Renal pelvis (tissue), 1 donor: ENCODE measurements at regions not wholly inside any gene's neighbourhood (a gene's known extent, or its start where the extent isn't known, plus 50 kb on each side); places are given as distances from the start of the nearest gene placed in this dataset.

Source experiments
- DNase-seq: peaks from one replicate; pipeline ENCODE4 v3.0.0-alpha.2; 2013

DNA sequence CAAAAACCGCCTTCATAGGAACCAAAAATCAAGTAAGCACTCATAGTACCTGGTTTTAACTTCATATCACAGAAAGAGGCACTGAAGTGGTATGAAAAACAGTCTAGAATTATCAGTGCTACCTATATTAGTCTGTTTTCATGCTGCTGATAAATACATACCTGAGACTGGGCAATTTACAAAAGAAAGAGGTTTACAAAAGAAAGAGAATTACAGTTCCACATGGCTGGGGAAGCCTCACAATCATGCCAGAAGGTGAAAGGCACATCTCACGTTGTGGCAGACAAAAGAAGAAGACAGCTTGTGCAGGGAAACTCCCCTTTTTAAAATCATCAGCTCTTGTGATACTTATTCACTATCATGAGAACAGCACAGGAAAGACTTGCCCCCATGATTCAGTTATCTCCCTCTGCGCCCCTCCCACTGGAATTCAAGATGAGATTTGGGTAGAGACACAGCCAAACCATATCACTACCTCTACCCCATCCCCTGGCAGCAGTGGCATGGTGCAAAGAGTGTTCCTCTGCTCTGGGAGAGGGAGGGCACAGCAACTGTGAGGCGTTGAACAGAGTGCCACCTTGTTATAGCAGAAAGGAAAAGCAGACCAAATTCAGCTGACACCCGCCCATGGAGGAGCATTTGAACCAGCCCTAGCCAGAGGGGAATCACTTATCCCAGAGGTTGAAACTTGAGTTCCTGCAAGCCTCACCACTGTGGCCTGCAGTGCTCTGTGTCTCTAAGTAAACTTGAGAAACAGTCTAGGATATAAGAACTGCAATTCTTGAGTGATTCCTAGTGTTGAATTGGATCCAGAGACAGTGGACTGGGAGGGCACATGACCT lies 61.9 kb upstream of the PTPRZ1 start:
- DNase-seq: no peak

DNA sequence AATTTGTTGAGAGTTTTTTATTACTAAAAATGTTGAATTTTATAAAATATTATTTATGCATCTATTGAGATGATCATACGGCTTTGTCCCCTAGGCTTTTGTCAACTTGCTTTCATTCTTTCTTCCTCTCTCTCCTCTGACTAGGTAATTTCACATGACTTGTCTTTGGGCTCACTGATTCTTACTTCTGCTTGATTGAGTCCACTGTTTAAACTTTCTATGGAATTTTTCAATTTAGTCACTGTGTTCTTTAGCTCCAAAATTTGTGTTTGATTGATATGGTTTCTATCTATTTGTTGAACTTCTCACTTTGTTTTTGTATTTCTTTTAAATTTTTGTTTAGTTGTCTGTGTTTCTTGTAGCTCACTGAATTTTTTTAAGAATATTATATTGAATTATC lies 65.9 kb upstream of the PTPRZ1 start:
- no peak for DNase-seq

DNA sequence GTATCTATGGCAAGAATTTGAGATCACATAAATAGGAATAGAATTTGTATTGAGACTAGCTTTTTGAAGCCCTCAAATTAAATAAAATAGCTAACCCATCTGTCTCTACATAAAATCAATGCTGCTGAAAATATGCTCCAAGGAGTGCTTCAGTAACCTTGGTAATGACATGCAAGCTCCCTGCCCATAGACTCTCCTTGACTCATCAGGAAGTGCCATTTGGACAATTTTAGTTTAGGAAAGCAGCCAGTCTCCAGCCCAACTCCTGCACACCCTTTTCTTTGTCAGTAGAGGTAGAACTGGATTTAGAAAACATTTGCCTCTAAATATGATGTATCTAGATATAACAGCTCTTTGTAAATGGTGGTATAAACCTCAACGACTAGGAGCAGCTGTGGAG lies 69.9 kb upstream of the PTPRZ1 start:
- no peak for DNase-seq

DNA sequence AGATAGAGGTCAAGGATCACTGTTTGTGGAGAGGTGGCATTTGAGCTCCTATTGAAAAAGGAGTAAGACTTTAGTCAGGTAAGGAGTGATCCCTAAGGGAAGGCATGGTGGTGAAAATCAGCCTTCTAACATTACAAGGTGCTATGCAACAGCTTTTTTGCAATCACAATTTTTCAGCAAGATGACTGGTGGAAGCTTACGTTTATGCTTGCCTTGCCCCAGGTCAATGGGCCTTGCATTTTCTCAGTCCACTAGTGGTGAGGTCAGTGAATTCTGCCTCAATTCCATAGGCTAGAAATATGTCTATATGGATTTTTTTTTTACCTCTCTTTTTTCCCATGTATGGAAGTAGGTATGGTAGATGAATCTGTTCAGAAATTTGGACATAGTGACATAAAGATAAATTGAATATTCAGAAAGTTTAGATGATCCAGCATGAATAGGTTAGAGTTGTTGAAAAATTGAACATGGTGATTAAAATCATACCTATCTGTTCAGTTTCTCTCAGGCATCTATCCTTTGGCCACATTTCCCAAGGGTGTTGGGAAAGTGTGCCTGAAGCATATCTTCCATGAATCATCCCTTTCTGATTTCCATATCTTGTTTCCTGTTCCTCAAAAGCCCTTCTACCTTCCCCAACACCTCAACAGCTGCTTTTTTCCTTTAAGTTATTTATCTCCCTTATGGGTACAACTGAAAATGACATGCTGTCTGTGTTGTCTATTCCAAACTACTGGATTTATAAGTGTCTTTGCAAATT lies 71.9 kb upstream of the PTPRZ1 start:
- no peak for DNase-seq

DNA sequence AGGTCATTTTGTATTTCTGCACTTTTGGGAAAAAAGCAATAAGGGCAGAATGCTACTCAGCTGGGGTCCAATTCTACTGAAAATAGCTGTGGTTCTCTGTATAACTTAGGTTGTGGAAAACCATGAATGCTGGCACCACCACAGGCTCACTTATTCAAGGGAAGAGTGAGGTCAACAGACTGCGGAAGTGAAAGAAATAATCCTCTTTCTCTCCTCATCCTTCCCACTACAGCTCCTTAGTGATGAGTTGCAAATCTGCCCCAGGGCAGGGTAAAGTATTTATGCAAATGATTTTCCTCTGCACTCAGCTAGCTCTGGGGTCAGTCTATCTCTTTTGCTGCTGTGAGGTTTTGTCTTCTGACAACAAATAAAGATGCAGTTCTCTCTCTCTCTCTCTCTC lies 74.1 kb upstream of the PTPRZ1 start:
- no peak for DNase-seq

DNA sequence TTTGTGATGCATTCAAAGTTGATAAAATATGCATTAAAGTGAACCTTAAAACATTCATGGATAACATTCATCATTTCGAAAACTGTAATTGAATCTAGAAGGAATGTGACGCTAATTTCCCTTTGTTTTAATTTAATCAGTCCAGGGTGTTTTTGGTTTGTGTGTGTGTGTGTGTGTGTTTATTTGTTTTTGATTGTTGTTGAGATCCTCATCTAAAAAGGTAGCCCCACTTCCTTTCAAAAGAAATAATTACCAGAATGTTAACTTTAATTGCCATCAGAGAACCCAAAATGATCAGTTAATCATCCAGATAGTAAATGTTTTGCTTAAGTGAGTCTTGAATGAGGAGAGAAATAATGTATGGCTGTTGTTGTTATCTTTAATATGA lies 74.5 kb upstream of the PTPRZ1 start:
- no peak for DNase-seq

DNA sequence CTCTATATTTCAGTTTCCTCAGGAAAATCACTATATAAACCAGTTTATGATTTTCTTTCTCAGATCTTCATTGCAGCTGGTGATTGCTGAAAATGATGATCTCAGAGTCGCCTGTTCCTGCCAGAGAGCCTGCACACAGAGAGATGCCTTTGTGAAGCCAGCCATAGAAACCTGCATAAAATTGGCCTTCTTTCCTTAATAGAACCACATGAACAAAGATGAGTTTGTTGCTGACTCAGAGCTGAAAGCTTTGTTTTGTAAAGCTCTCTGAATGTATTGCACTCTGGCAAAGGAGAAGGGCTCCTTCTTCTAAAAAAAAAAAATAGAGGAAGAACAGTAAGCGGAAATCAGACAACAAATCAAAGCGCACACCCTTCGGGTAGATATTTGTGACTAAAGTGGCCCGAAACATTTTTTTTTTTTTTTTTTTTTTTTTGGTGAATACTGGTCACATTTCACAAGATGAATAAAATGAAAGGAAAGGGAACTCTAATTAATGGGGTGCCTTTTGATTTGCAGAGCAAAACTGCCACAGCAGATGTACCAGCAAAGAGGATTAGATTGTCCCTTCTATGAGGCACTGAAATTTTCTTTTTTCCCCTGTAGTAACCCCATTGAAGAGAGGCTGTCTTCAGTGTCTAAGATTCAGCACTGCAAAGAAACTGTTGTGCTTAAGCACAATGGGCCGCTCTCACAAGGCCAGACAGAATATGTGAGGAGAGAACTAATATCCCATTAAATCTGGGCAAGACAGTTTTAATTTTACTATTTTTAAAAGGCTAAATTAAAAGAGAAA lies 75.1 kb upstream of the PTPRZ1 start:
- no peak for DNase-seq

DNA sequence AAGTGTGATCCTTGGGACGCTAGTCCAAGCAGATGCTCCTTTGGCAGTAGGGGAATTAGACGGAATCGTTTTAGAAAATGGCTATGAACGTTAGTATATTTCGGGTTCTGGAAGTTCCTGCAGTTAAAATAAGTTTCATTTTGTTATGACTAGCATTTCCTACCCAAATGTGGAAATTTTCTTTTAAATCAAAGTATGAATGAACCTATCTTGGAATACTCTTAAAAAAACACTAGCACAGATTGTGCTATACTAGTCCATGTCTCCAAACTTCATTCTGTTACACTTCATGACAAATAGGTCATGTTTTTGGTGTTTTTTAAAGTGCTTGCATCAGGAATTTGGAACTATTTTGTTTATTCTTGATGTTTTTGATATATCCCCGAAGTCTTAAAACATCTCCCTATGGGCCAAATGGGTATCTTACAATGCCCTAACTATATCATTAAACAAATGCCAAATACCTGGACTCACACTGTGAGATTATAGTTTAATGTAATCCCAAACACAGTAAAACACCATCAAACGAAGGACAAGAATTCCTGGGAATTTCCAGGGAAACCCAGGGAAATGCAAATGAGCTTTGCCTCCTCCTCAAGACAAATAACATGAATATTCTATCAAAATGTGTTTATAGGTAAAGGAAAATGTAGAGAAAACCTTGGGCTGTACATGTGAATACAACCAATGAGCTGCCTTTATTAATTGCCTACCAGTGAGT lies 75.9 kb upstream of the PTPRZ1 start:
- DNase-seq: no peak

DNA sequence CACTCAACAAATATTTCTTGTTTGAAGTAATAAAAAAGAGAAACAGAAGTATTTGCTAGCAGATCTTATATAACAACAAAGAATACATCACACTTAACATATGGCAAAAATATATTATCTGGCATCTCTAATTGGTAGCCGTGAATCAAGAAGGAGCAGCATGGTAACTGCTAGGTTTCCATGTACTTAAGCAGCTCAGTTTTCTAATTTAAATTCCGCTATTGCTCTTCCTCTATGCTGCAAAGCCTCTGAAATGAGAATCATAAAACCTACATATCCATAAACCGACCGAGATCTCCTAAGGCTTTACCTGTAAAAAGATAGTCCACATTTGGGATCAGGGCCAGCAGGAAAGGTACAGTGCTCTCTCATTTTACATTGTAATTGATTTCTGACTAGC lies 76.6 kb upstream of the PTPRZ1 start:
- DNase-seq: no peak

DNA sequence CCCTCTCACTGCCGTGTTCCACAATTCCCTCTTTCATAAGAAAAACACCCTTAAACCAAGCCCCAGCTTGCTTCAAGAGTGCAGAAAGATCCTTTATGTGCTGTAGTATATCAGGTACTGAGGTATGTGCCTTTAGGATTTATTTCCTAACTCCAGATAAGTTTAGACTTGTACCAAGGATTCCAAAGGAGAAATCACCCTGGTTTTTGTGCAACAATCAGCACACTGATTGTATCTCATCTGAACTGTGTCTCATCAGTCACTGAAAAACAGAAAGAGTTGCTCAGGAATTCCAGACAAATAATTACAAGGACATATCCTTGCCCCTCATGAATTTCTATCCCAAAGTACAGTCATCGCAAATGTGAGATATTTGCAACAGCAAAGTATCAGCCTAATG lies 77.2 kb upstream of the PTPRZ1 start:
- no peak for DNase-seq

DNA sequence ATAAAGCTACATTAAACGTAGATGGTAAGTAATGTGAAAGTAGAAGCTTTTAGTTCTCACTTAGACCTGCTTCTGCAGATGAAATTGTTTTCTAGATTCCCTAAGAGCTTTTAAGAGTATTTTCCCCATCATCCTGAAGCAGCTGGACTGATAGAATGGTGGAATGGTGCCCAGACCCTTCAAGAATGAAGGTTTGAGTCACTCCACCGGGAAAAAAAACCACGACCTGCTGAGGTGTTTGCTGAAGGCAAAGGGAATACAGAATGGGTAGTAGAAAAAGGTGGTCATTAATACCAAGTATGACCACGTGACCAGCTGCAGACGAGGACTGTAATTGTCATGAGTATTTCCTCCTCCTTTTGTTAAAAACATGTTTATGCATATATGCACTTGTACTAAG lies 79.2 kb upstream of the PTPRZ1 start:
- DNase-seq: no peak

DNA sequence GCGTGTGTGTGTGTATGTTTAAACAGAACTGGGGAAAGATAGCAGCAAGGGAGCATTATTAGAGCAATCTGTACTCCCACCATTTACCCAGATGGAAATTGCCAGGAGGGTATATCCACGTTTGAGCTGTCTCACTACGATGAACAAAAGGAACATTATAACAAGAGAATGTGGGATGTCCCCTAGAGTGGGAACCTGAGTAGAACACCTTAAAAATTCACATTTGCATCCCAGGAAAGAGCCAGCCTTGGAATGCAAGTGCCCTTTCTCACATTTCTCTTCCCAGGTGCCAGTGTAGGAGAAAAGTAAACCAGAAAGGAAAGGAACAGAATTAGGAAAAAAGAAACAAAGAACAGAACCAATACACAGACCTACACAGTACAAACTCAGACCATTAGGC lies 95.3 kb upstream of the PTPRZ1 start:
- DNase-seq: no peak

DNA sequence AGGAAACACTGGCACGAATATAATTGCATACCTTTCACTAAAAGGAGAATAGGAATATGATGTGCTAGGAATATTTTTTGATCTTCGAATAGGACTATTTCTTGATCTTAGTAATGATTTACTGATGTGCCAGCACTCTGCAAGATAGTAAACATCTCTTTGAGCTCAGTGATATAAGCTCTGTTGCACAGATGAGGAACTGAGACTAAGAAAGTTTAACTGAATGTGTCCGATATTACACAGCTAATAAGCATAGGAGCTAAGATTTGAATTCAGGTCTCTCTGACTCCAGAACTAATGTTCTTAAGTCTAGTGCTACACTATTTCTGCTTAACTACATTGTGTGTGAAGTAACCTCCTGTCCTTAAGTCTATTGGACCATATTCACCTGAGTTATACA lies 98.4 kb upstream of the PTPRZ1 start:
- no peak for DNase-seq

DNA sequence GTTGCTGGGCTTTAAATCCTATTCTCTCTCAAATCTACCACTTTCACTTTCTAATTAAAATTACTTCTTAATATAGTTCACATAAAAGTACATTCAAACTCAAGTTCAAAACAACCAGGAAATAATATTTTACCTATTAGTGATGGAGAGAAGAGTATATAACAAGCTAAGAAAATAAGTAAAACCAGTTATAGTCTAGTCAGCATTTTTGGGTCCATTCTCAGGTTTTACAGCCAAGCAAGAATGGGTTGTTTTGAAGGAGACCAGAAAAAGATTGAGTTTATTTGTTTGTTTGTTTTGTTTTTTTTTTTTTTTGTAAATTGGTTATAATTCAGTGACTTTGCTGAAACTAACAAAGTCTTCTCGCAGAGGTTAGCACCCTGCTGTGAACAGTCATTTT lies 106.3 kb upstream of the PTPRZ1 start:
- DNase-seq: no peak

DNA sequence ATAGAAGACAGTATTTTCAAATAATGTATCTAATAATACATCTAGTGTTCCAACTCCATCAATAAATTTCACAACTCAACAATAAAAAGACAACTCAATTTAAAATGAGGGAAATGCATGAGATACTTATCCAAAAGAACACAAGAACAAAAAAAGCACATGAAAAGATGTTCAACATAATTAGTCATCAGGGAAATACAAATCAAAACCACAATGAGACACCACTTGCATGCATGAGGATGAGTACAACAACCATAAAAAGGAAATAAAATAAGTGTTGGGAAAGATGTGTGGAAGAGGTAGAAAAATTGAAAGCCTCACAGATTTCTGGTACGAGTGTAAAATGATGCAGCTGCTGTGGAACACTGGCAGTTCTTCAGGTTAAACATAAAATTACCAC lies 111.6 kb upstream of the PTPRZ1 start:
- DNase-seq: no peak

DNA sequence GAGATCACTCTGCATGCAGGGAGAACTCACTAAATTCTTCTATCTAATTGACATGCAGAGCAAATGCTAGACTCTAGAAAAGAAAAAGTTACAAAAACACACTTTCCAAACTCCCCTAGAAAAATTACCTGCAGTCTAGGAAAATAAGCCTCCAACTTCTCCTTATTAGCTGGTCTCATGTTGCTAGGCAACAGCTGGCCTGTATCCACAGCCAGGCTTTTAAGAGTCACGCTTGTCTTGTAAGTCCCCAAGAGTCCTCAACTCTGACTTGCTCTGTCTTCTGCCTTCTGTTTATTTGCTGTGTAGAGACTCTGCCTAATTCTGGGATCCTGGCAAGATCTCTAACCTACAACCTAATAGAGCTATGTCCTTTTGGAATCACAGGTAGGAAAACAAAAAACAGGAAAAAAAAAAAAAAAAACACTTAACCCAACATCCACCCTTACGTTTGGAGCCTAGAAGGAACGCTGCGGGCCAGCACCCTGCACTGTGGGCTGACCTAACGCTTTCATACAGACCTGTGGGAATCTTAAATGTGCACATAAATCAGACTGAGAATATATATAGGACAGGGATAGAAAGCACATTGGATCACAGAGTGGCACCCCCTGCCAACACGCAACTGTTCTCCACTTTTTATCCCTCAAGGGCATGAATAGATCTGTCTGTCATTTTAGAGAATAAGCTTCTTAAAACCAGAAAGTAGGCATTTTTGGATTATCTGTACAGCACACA lies 117.0 kb upstream of the PTPRZ1 start:
- no peak for DNase-seq

DNA sequence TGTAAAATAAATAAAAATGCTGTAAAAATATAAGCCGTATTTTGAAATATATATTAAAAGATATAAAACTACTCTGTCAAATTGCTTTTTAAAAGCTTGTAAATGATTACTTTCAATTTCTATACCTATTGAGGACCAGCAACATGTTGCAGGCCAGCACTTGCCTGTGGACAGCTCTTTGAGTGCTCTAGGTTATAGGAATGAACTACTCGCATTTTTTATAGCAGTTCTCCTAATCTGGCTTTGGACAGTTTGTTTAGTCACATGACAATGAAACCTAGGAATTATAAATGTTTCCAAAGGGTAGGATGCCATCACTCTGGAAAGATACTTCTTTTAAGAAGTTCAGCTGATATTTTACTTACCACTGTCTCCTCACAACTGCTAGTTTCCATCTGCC lies 117.7 kb upstream of the PTPRZ1 start:
- DNase-seq: no peak

DNA sequence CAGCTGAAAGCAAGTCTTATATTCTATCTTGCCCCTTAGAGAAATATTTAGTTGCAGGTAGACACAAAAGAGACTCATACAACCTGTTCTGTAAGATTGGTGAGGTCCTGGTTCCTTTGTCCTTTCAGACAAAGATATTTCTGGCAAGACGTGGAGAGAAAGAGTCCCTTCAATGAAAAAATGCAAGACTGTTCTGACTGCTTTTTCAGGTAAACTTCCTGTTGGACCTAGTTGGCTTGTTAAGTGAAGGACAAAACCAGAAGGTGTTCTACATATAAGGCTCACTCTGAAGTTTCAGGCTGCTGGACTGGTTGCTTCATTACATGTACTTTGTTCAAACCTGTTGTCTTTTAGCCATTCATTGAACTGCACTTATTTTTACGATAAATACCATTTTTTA lies 119.0 kb upstream of the PTPRZ1 start:
- DNase-seq: no peak

DNA sequence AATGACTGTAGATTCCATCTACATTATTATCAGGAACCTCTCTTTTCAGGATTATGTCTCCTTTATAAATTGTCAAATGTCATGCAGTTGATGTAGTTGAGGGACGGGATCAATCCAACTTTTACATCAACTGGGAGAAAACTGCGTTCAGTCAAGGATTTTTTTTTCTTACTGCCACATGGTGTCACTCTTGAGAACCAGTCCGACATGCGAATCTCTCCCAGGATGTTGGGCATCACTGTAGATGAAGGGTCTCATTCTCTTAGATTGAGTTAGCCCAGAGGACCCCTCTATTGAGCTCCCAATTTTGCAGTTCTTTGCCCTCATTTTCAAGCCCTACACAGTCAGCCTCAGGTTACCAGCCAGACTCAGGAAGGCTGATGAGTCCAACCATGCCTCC lies 120.3 kb upstream of the PTPRZ1 start:
- no peak for DNase-seq

DNA sequence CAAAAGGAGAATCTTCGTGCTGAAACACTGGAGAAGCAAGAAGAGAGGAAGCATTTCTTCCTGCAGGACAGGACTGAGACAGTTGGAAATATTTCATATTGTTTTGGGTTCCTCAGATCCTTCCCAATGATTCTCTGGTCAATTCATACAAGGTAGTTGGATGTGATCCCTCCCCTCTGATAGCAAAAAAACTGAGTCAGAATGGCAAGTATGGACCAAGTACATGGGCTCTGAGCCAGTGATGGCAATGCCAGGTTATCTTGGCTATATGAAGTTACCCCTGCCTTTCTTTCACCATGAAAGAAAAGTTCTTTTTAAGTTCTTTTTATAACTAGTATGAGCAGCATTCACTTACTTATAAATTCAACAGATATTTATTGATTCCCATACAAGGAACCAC lies 124.4 kb upstream of the PTPRZ1 start:
- DNase-seq: no peak

DNA sequence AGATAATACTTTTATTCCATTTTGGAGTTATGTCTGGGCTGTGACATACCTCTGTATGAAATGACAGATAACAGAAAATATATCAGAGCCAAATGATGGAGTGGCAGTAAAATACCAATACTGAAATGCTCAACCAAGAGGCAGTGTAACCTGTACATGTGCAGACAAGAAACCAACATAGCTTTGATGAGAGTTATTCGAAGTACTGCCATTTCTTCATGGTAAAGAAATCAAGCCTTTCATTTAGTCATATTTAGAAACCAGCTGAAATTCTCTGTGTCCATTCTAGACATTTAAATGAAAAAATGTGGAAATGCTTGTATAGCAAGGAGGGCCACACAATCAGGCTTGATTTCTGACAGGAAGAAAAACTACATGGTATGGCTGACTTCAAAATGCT lies 127.1 kb upstream of the PTPRZ1 start:
- no peak for DNase-seq
